A673 (cell line): ENCODE measurements at regions not wholly inside any gene's neighbourhood (a gene's known extent, or its start where the extent isn't known, plus 50 kb on each side); places are given as distances from the start of the nearest gene placed in this dataset.

Experiments used
- BruUV-seq: library from RNA; stranded (reverse); fragments of 400-500 nt; replicated peaks from 2 replicates; lab custom pipeline; 2021; lab: Mats Ljungman, UMichigan
- CTCF ChIA-PET: fragments of 300-600 bp; sonication (Branson Sonifier 250); formaldehyde crosslinking; loops from one replicate; lab custom pipeline; 2022; ENCODE audit warnings: antibody characterized with exemption; lab: Charles Lee
- POLR2A ChIA-PET: fragments of 300-600 bp; sonication (Branson Sonifier 250); formaldehyde crosslinking; loops from one replicate; lab custom pipeline; 2022; ENCODE audit warnings: antibody characterized with exemption; ENCODE audit not compliant: low non-redundant PET; lab: Charles Lee
- DNase-seq: peaks from one replicate; pipeline ENCODE4 v3.0.0-alpha.2; 2015; ENCODE audit warnings: low spot score
- H3K27ac ChIP-seq: fragments of 200-600 bp; sonication (generic); 2 replicates; pipeline ENCODE4 v1.5.1; 2016; ENCODE audit warnings: mixed run types, low read depth, mild to moderate bottlenecking, mixed read lengths, antibody characterized with exemption, low read length; ENCODE audit not compliant: poor library complexity, severe bottlenecking
- H3K27me3 ChIP-seq: fragments of 200-600 bp; sonication (generic); replicated peaks from 2 replicates; pipeline ENCODE4 v1.6.1; 2017; ENCODE audit warnings: mixed run types, low read depth, mild to moderate bottlenecking, mixed read lengths, antibody characterized with exemption, low read length; ENCODE audit not compliant: insufficient read depth, poor library complexity
- H3K36me3 ChIP-seq: fragments of 200-600 bp; sonication (generic); 2 replicates; pipeline ENCODE4 v1.6.1; 2016; ENCODE audit warnings: mixed run types, mild to moderate bottlenecking, mixed read lengths, antibody characterized with exemption, low read length; ENCODE audit not compliant: insufficient read depth, poor library complexity, severe bottlenecking
- H3K4me1 ChIP-seq: fragments of 200-600 bp; sonication (generic); 2 replicates; pipeline ENCODE4 v1.6.1; 2017; ENCODE audit warnings: mixed run types, mild to moderate bottlenecking, mixed read lengths, antibody characterized with exemption, low read length; ENCODE audit not compliant: insufficient read depth, poor library complexity, severe bottlenecking
- H3K4me3 ChIP-seq: fragments of 200-600 bp; sonication (generic); 2 replicates; pipeline ENCODE4 v1.5.1; 2016; ENCODE audit warnings: low read depth, mixed run types, mild to moderate bottlenecking, mixed read lengths, low read length; ENCODE audit not compliant: poor library complexity, severe bottlenecking
- H3K9me3 ChIP-seq: fragments of 200-600 bp; sonication (generic); 2 replicates; pipeline ENCODE4 v1.6.1; 2016; ENCODE audit warnings: mixed run types, low read depth, mild to moderate bottlenecking, mixed read lengths, antibody characterized with exemption, low read length; ENCODE audit not compliant: poor library complexity, severe bottlenecking
- CTCF ChIP-seq: fragments of 300-800, 200-600 bp; sonication (generic); conservative IDR thresholded peaks from 2 replicates; pipeline ENCODE4 v1.5.1; 2017; ENCODE audit warnings: low read depth, mild to moderate bottlenecking, antibody characterized with exemption, low read length, moderate library complexity, mixed read lengths
- EZH2 ChIP-seq: fragments of 200-600 bp; sonication (generic); IDR thresholded peaks from 2 replicates; pipeline ENCODE4 v1.6.1; 2017; ENCODE audit warnings: borderline replicate concordance, low read depth, mild to moderate bottlenecking, mixed read lengths, antibody characterized with exemption, low read length; ENCODE audit not compliant: poor library complexity, severe bottlenecking
- intact Hi-C: fragments of 100-400 bp; cut with micrococcal nuclease; formaldehyde crosslinking; loops from one replicate; pipeline ENCODE4 v1.10.0; 2022; ENCODE audit not compliant: unreplicated experiment

- ChIA-PET POLR2A (no interaction called here), CTCF (no interaction called here)
- Histone ChIP-seq H3K4me1 (no peaks in the 10 kb centered on the region), H3K36me3 (no peaks in the 10 kb centered on the region), H3K4me3 (no peak overlapping the region), H3K27ac (no peak overlapping the region), H3K9me3 (no peaks in the 10 kb centered on the region), H3K27me3 (peaks cover 11% of the 10 kb centered on the region)
- intact Hi-C loops: no loop called here
- TF ChIP-seq EZH2 (no peak), CTCF (no peak)
- DNase-seq: no peak
- no TSS peak for BruUV-seq
Measured at GRCh38 chr2:22867973-22868372, 517.0 kb upstream of the KLHL29 start.

GRCh38 chr2:22878121-22878520 lies 506.9 kb upstream of the KLHL29 start:
- intact Hi-C loops: no loop called here
- no peaks in the 10 kb centered on the region for H3K9me3 ChIP-seq
- CTCF ChIA-PET: no interaction called here
- H3K4me1 ChIP-seq: no peaks in the 10 kb centered on the region
- no TSS peak for BruUV-seq
- H3K4me3 ChIP-seq: no peak overlapping the region
- no peak overlapping the region for H3K27ac ChIP-seq
- no peak for DNase-seq
- POLR2A ChIA-PET: no interaction called here
- H3K36me3 ChIP-seq: no peaks in the 10 kb centered on the region
- peaks cover under 1% of the 10 kb centered on the region for H3K27me3 ChIP-seq
- no peak for TF ChIP-seq CTCF
- no peak for TF ChIP-seq EZH2

GRCh38 chr2:22879009-22879863 lies 505.7 kb upstream of the KLHL29 start:
- ChIA-PET POLR2A (interaction anchor here (0.6 kb wide), 1 partner anchor 39 kb away, joined by 6 read pairs; no protein-coding TSS in a partner anchor), CTCF (no interaction called here)

More at GRCh38 chr2:22879009-22879863, 505.7 kb upstream of the KLHL29 start:
- intact Hi-C loops: no loop called here
- Histone ChIP-seq H3K9me3 (no peaks in the 10 kb centered on the region), H3K27me3 (no peaks in the 10 kb centered on the region), H3K36me3 (no peaks in the 10 kb centered on the region), H3K27ac (no peak overlapping the region), H3K4me3 (no peak overlapping the region), H3K4me1 (no peaks in the 10 kb centered on the region)
- DNase-seq: no peak
- TF ChIP-seq CTCF: no peak
- TF ChIP-seq EZH2: no peak
- BruUV-seq: no TSS peak
